ENCODE measurements at regions not wholly inside any gene's neighbourhood (a gene's known extent, or its start where the extent isn't known, plus 50 kb on each side); places are given as distances from the start of the nearest gene placed in this dataset.

- no peak for TF ChIP-seq CTCF (IDR thresholded peaks at IDR 0.05)
- no peak for TF ChIP-seq POLR2A (IDR thresholded peaks at IDR 0.05)
These were observed 109.0 kb upstream of the CARD11 start for GRCh38 chr7:3152714-3153113.
